ENCODE measurements at regions not wholly inside any gene's neighbourhood (a gene's known extent, or its start where the extent isn't known, plus 50 kb on each side); places are given as distances from the start of the nearest gene placed in this dataset.

- H3K4me1 ChIP-seq (ENCODE audit: control insufficient read depth, insufficient read depth, low read length): no peaks in the 10 kb centered on the region
- TF ChIP-seq TCF7L2 (IDR thresholded peaks at IDR 0.05; ENCODE audit: low read depth, low read length) (no peak), SIN3A (IDR thresholded peaks at IDR 0.05; ENCODE audit: borderline replicate concordance, insufficient read depth, low read depth, low read length) (no peak), REST (IDR thresholded peaks at IDR 0.05; ENCODE audit: insufficient read depth in 1 of 2, low read depth in 2 of 2, low read length in 1 of 2) (no peak), CTCF (IDR thresholded peaks at IDR 0.05) (no peak)
- in situ Hi-C loops (cut with HindIII; ENCODE audit: low pct_unique_long_range_greater_than_20kb, low sequenced_read_pairs): no loop called here
- H3K36me3 ChIP-seq (ENCODE audit: control insufficient read depth, insufficient read depth, low read length): no peaks in the 10 kb centered on the region
- ChIA-PET CTCF (no interaction called here), POLR2A (no interaction called here)
- H3K27me3 ChIP-seq (ENCODE audit: control insufficient read depth, insufficient read depth, low read length): no peaks in the 10 kb centered on the region
- no TSS peak for BruUV-seq (replicated peaks)
- ATAC-seq: no peak
- H3K9me3 ChIP-seq (ENCODE audit: control insufficient read depth, insufficient read depth, low read depth, low read length): no peaks in the 10 kb centered on the region
- H3K4me3 ChIP-seq (ENCODE audit: low read depth in 2 of 2, low read length in 2 of 2): no peak overlapping the region
- DNase-seq (ENCODE audit: low read depth, low spot score): no peak
- no peak overlapping the region for H3K27ac ChIP-seq (ENCODE audit: low read length)
- intact Hi-C loops (cut with micrococcal nuclease; ENCODE audit: unreplicated experiment): no loop called here
Observed at GRCh38 chr16:59161679-59162078, 427.6 kb upstream of the GOT2 start.

- H3K27ac ChIP-seq (ENCODE audit: low read length): no peak overlapping the region
- ATAC-seq (no peak), DNase-seq (ENCODE audit: low read depth, low spot score) (no peak)
- H3K4me3 ChIP-seq (ENCODE audit: low read depth in 2 of 2, low read length in 2 of 2): no peak overlapping the region
- H3K36me3 ChIP-seq (ENCODE audit: control insufficient read depth, insufficient read depth, low read length): no peaks in the 10 kb centered on the region
- intact Hi-C loops (cut with micrococcal nuclease; ENCODE audit: unreplicated experiment): no loop called here
- H3K27me3 ChIP-seq (ENCODE audit: control insufficient read depth, insufficient read depth, low read length): no peaks in the 10 kb centered on the region
- no peaks in the 10 kb centered on the region for H3K9me3 ChIP-seq (ENCODE audit: control insufficient read depth, insufficient read depth, low read depth, low read length)
- in situ Hi-C loops (cut with HindIII; ENCODE audit: low pct_unique_long_range_greater_than_20kb, low sequenced_read_pairs): no loop called here
- no TSS peak for BruUV-seq (replicated peaks)
- H3K4me1 ChIP-seq (ENCODE audit: control insufficient read depth, insufficient read depth, low read length): no peaks in the 10 kb centered on the region
- TF ChIP-seq TCF7L2 (IDR thresholded peaks at IDR 0.05; ENCODE audit: low read depth, low read length): no peak
- TF ChIP-seq SIN3A (IDR thresholded peaks at IDR 0.05; ENCODE audit: borderline replicate concordance, insufficient read depth, low read depth, low read length): no peak
- TF ChIP-seq CTCF (IDR thresholded peaks at IDR 0.05): no peak
- TF ChIP-seq REST (IDR thresholded peaks at IDR 0.05; ENCODE audit: insufficient read depth in 1 of 2, low read depth in 2 of 2, low read length in 1 of 2): no peak
- TF ChIP-seq POLR2AphosphoS5 (IDR thresholded peaks at IDR 0.05; ENCODE audit: low read depth, low read length): no peak
- CTCF ChIA-PET: no interaction called here
- POLR2A ChIA-PET: no interaction called here
Observed at GRCh38 chr16:59154295-59154694, 420.2 kb upstream of the GOT2 start.

All from Panc1 (cell line).